H9 (cell line): ENCODE measurements at regions not wholly inside any gene's neighbourhood (a gene's known extent, or its start where the extent isn't known, plus 50 kb on each side); places are given as distances from the start of the nearest gene placed in this dataset.

ENCODE experiments used
- DNase-seq: peaks from one replicate; pipeline ENCODE4 v3.0.0-alpha.2; 2017
- H2AFZ ChIP-seq: one replicate; pipeline ENCODE4 v1.6.1; 2013; ENCODE audit warnings: mild to moderate bottlenecking, low read length, control low read depth, moderate library complexity
- H2AK5ac ChIP-seq: 2 replicates; pipeline ENCODE4 v1.6.1; 2013; ENCODE audit warnings: low read length, control low read depth, mixed read lengths; ENCODE audit not compliant: insufficient read length
- H2BK120ac ChIP-seq: one replicate; pipeline ENCODE4 v1.6.1; 2013; ENCODE audit warnings: low read depth, mild to moderate bottlenecking, low read length, control low read depth, inconsistent platforms; ENCODE audit not compliant: poor library complexity, severe bottlenecking
- H2BK12ac ChIP-seq: 2 replicates; pipeline ENCODE4 v1.6.1; 2013; ENCODE audit warnings: low read length, control low read depth, mixed read lengths, low read depth; ENCODE audit not compliant: insufficient read length
- H2BK15ac ChIP-seq: 2 replicates; pipeline ENCODE4 v1.6.1; 2013; ENCODE audit warnings: low read depth, low read length, control low read depth
- H2BK20ac ChIP-seq: one replicate; pipeline ENCODE4 v1.6.1; 2013; ENCODE audit warnings: low read depth, mild to moderate bottlenecking, low read length, control low read depth, inconsistent platforms; ENCODE audit not compliant: poor library complexity, severe bottlenecking
- H2BK5ac ChIP-seq: 2 replicates; pipeline ENCODE4 v1.6.1; 2013; ENCODE audit warnings: low read length, control low read depth, mixed read lengths; ENCODE audit not compliant: insufficient read length
- H3K14ac ChIP-seq: 2 replicates; pipeline ENCODE4 v1.6.1; 2013; ENCODE audit warnings: low read length, control low read depth; ENCODE audit not compliant: insufficient read depth
- H3K18ac ChIP-seq: 2 replicates; pipeline ENCODE4 v1.6.1; 2013; ENCODE audit warnings: low read depth, mild to moderate bottlenecking, mixed read lengths, low read length, control low read depth; ENCODE audit not compliant: insufficient read length
- H3K23ac ChIP-seq: 2 replicates; pipeline ENCODE4 v1.6.1; 2013; ENCODE audit warnings: low read length, control low read depth, mixed read lengths, low read depth; ENCODE audit not compliant: insufficient read length
- H3K23me2 ChIP-seq: 2 replicates; pipeline ENCODE4 v1.6.1; 2013; ENCODE audit warnings: low read depth, mild to moderate bottlenecking, mixed read lengths, low read length, control low read depth; ENCODE audit not compliant: insufficient read length, poor library complexity, severe bottlenecking
- H3K27ac ChIP-seq: 2 replicates; pipeline ENCODE4 v1.5.1; 2013; ENCODE audit warnings: low read length, control low read depth, mixed read lengths, low read depth; ENCODE audit not compliant: insufficient read length
- H3K27me3 ChIP-seq: 2 replicates; pipeline ENCODE4 v1.6.1; 2013; ENCODE audit warnings: low read length, control low read depth, inconsistent platforms; ENCODE audit not compliant: insufficient read depth
- H3K4ac ChIP-seq: 2 replicates; pipeline ENCODE4 v1.6.1; 2013; ENCODE audit warnings: low read depth, mild to moderate bottlenecking, control low read depth, inconsistent platforms, low read length, moderate library complexity
- H3K4me1 ChIP-seq: 2 replicates; pipeline ENCODE4 v1.6.1; 2013; ENCODE audit warnings: low read length, control low read depth, inconsistent platforms; ENCODE audit not compliant: insufficient read depth
- H3K4me2 ChIP-seq: 2 replicates; pipeline ENCODE4 v1.6.1; 2013; ENCODE audit warnings: low read length, control low read depth, mixed read lengths; ENCODE audit not compliant: insufficient read length, insufficient read depth
- H3K56ac ChIP-seq: 2 replicates; pipeline ENCODE4 v1.6.1; 2013; ENCODE audit warnings: low read depth, mild to moderate bottlenecking, mixed read lengths, low read length, control low read depth; ENCODE audit not compliant: insufficient read length
- H3K79me1 ChIP-seq: 2 replicates; pipeline ENCODE4 v1.6.1; 2013; ENCODE audit warnings: low read depth, mild to moderate bottlenecking, moderate library complexity, low read length, control low read depth, inconsistent platforms; ENCODE audit not compliant: insufficient read depth, poor library complexity, severe bottlenecking
- H3K79me2 ChIP-seq: 2 replicates; pipeline ENCODE4 v1.6.1; 2013; ENCODE audit warnings: low read length, control low read depth, inconsistent platforms; ENCODE audit not compliant: insufficient read depth
- H3K9ac ChIP-seq: 2 replicates; pipeline ENCODE4 v1.6.1; 2013; ENCODE audit warnings: low read length, control low read depth, mixed read lengths; ENCODE audit not compliant: insufficient read length; ENCODE audit errors: extremely low read depth
- H3K9me3 ChIP-seq: one replicate; pipeline ENCODE4 v1.6.1; 2013; ENCODE audit warnings: low read depth, low read length, inconsistent platforms; ENCODE audit not compliant: control insufficient read depth
- H3T11ph ChIP-seq: one replicate; pipeline ENCODE4 v1.6.1; 2013; ENCODE audit warnings: mild to moderate bottlenecking, low read length, control low read depth, inconsistent platforms
- H4K20me1 ChIP-seq: one replicate; pipeline ENCODE4 v1.6.1; 2013; ENCODE audit not compliant: control insufficient read depth, insufficient read length, insufficient read depth
- H4K5ac ChIP-seq: 2 replicates; pipeline ENCODE4 v1.6.1; 2013; ENCODE audit warnings: low read depth, mild to moderate bottlenecking, mixed read lengths, low read length, control low read depth; ENCODE audit not compliant: insufficient read length
- H4K8ac ChIP-seq: replicated peaks from 2 replicates; pipeline ENCODE4 v1.6.1; 2013; ENCODE audit warnings: low read length, control low read depth, mixed read lengths, low read depth; ENCODE audit not compliant: insufficient read length
- H4K91ac ChIP-seq: 2 replicates; pipeline ENCODE4 v1.6.1; 2013; ENCODE audit warnings: low read depth, mild to moderate bottlenecking, moderate library complexity, mixed read lengths, low read length, control low read depth; ENCODE audit not compliant: insufficient read length
- H3K27ac Mint-ChIP-seq, 3 experiments: 2 replicates in 2 of 3; 3 replicates in 1 of 3; pipeline ENCODE4 v1.8.0; 2020 to 2021; ENCODE audit warnings: mixed read lengths in 3 of 3, mild to moderate bottlenecking in 1 of 3, moderate library complexity in 1 of 3
- H3K27me3 Mint-ChIP-seq: 2 replicates; pipeline ENCODE4 v1.8.0; 2021; ENCODE audit warnings: low read depth, mild to moderate bottlenecking, moderate library complexity, mixed read lengths
- H3K36me3 Mint-ChIP-seq, 3 experiments: 2 replicates in 2 of 3; 3 replicates in 1 of 3; pipeline ENCODE4 v1.8.0; 2020 to 2021; ENCODE audit warnings: low read depth in 3 of 3, mixed read lengths in 3 of 3; ENCODE audit not compliant: insufficient read depth in 1 of 3
- H3K4me1 Mint-ChIP-seq, 2 experiments: 2 replicates each; pipeline ENCODE4 v1.8.0; 2020; ENCODE audit warnings: mixed read lengths in 2 of 2
- H3K4me3 Mint-ChIP-seq, 2 experiments: 2 replicates in 1 of 2; 3 replicates in 1 of 2; pipeline ENCODE4 v1.8.0; 2020 to 2021; ENCODE audit warnings: mild to moderate bottlenecking in 2 of 2, mixed read lengths in 2 of 2, moderate library complexity in 1 of 2
- H3K9me3 Mint-ChIP-seq, 2 experiments: 2 replicates in 1 of 2; 3 replicates in 1 of 2; pipeline ENCODE4 v1.8.0; 2020; ENCODE audit warnings: mild to moderate bottlenecking in 2 of 2, mixed read lengths in 2 of 2, moderate library complexity in 1 of 2
- CTCF ChIP-seq: fragments of 200-600 bp; sonication (generic); conservative IDR thresholded peaks from 3 replicates; pipeline ENCODE4 v1.8.0; 2021; ENCODE audit warnings: antibody characterized with exemption, mild to moderate bottlenecking
- WGBS: extraction: QIAGEN DNeasy Blood & Tissue Kit; methylation state at CpG from one replicate; pipeline ENCODE4 v1.1.7; 2013; ENCODE audit warnings: missing lambda C conversion rate, low lambda C conversion rate, mixed read lengths; ENCODE audit not compliant: insufficient read length; ENCODE audit errors: extremely low coverage; 5-methylcytosine and 5-hydroxymethylcytosine counted together

GRCh38 chr21:16421007-16421406, 691.2 kb downstream of the USP25 start:
- Histone ChIP-seq H4K5ac (no peak overlapping the region), H2BK12ac (no peak overlapping the region), H4K91ac (no peak overlapping the region), H3K23me2 (no peaks in the 10 kb centered on the region), H2BK20ac (no peak overlapping the region), H4K20me1 (no peaks in the 10 kb centered on the region), H2BK5ac (no peak overlapping the region), H3K56ac (no peak overlapping the region), H2AFZ (no peak overlapping the region), H3K9me3 (no peaks in the 10 kb centered on the region), H3K14ac (no peak overlapping the region), H3T11ph (no peak overlapping the region), H3K79me1 (no peaks in the 10 kb centered on the region), H3K18ac (no peak overlapping the region), H3K27me3 (no peaks in the 10 kb centered on the region), H4K8ac (no peak overlapping the region), H3K4me2 (no peak overlapping the region), H3K4ac (no peak overlapping the region), H3K27ac (no peak overlapping the region), H2BK15ac (no peak overlapping the region), H3K4me1 (no peaks in the 10 kb centered on the region), H3K79me2 (no peaks in the 10 kb centered on the region), H2AK5ac (no peak overlapping the region), H3K23ac (no peak overlapping the region), H3K9ac (no peak overlapping the region), H2BK120ac (no peak overlapping the region)
- no peaks in the 10 kb centered on the region for H3K27me3 Mint-ChIP-seq
- H3K4me3 Mint-ChIP-seq = no peak overlapping the region
- no peaks in the 10 kb centered on the region; a peak in 1 of 5 replicates for H3K9me3 Mint-ChIP-seq
- no peak for DNase-seq
- no peaks in the 10 kb centered on the region for H3K36me3 Mint-ChIP-seq
- no peaks in the 10 kb centered on the region for H3K4me1 Mint-ChIP-seq
- no peak overlapping the region for H3K27ac Mint-ChIP-seq
- no CpG with 5 or more reads among the region's 2 CpGs for WGBS
- no peak for TF ChIP-seq CTCF
